ENCODE measurements at regions not wholly inside any gene's neighbourhood (a gene's known extent, or its start where the extent isn't known, plus 50 kb on each side); places are given as distances from the start of the nearest gene placed in this dataset.

DNA sequence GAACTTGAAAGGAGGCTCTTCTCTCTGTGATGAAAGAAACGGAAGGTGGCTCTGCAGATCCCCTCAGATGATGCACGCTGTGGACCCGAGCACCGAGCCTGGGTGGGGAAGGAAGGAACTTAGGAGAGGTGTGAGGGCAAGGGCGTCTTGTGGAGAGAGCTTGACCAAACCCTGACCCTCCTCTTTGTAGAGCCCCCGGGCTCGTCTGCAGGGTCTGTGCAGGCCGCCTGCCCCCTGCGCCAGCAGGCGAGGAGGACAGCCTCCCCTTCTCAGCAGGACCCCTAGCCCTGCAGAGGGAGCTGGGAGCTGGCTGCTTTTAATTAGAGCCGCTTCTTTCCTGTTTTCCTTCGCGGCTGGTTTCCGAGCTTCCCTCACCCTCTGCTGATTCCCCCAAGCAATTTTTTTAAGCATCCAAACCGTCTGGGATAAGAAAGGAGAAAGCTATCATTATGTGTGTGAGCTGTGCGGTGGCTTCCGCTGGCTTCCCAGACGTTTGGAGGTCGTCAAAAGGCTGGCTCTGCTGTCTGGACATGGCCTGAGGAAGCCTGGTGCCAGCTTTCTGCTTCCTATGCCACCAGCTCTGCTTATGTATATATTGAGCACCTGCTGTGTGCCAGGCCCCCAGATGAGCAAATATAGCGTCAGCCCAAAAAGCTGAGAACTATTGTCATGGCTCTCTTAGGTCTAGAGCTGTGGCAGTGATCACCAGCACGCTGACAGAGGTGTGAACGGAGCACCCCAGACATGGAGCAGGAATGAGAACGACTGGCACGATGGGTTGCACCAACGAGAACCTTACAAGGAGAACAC, 160.2 kb upstream of the IRF2BP2 start:
- no peaks in the 10 kb centered on the region for H4K20me1 ChIP-seq (ENCODE audit: control insufficient read depth, extremely low read depth, insufficient read depth, low read length)
- H3K4me3 ChIP-seq (ENCODE audit: control insufficient read depth in 2 of 3, extremely low read depth in 1 of 3, insufficient read depth in 2 of 3, low read depth in 1 of 3, low read length in 3 of 3) = no peak overlapping the region
- H3K36me3 ChIP-seq (ENCODE audit: control insufficient read depth in 2 of 2, extremely low read depth in 1 of 2, insufficient read depth in 2 of 2, low read length in 2 of 2) = no peaks in the 10 kb centered on the region
- H3K9me3 ChIP-seq (ENCODE audit: control insufficient read depth, low read depth, low read length) = no peaks in the 10 kb centered on the region
- FAIRE-seq (no peak), DNase-seq (ENCODE audit: low read depth, low spot score) (no peak)
- H2AFZ ChIP-seq (ENCODE audit: control insufficient read depth, low read length) = no peak overlapping the region
- H3K9ac ChIP-seq (ENCODE audit: control insufficient read depth, extremely low read depth, insufficient read depth, low read length) = no peak overlapping the region
- H3K4me2 ChIP-seq (ENCODE audit: control insufficient read depth, extremely low read depth, insufficient read depth, low read depth, low read length) = no peak overlapping the region
- peaks cover 16% of the 10 kb centered on the region for H3K4me1 ChIP-seq (ENCODE audit: control insufficient read depth, extremely low read depth, insufficient read depth, low read length)
- H3K9me1 ChIP-seq (ENCODE audit: control insufficient read depth, extremely low read depth, insufficient read depth, low read length) = no peaks in the 10 kb centered on the region
- dilution Hi-C loops (cut with MboI; ENCODE audit: extremely low pct_ligation_motif_present, low sequenced_read_pairs) = no loop called here
- H3K79me2 ChIP-seq (ENCODE audit: control insufficient read depth, insufficient read depth, low read length) = no peaks in the 10 kb centered on the region
- no peaks in the 10 kb centered on the region for H3K27me3 ChIP-seq (ENCODE audit: control insufficient read depth, extremely low read depth, insufficient read depth, low read length)
- TF ChIP-seq EZH2 (IDR thresholded peaks at IDR 0.05; ENCODE audit: low read length) = no peak
- no peak overlapping the region for H3K27ac ChIP-seq (ENCODE audit: control insufficient read depth, insufficient read depth, low read length)

DNA sequence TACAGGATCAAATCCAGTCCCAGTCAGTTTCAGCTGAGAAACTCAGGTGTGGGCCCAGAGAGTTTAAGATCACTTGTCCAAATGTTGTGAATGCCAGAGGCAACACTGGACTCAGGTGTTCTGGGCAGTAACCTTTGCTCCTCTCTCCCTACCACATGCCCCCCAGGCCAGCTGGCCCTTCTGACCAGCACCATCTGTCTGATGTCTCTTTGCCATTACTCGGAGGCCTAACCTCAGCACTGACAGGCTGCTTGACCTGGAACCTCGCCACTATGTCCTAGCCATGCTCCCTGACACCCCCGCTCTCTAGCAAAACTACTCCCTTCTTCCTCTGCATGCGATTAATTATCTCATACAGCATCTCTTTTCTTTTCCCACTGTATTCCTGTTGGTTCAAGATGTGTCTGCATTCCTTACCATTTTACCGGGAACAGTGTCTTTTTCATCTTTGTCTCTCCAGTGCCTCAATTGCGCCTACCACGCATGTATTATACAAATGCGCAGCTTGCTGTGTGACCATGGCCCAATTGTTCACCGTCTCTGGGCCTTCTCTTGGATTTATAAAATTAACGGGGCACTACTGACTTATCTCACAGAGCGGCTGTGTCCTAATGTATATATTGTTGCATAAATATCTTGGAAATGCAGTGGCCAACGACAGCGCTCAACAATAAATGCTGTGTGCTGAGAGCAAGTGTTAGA, 159.5 kb upstream of the IRF2BP2 start:
- DNase-seq (ENCODE audit: low read depth, low spot score) = no peak
- Histone ChIP-seq H3K9me3 (ENCODE audit: control insufficient read depth, low read depth, low read length) (no peaks in the 10 kb centered on the region), H3K9ac (ENCODE audit: control insufficient read depth, extremely low read depth, insufficient read depth, low read length) (no peak overlapping the region), H2AFZ (ENCODE audit: control insufficient read depth, low read length) (no peak overlapping the region), H3K9me1 (ENCODE audit: control insufficient read depth, extremely low read depth, insufficient read depth, low read length) (no peaks in the 10 kb centered on the region), H3K36me3 (ENCODE audit: control insufficient read depth in 2 of 2, extremely low read depth in 1 of 2, insufficient read depth in 2 of 2, low read length in 2 of 2) (no peaks in the 10 kb centered on the region), H3K4me2 (ENCODE audit: control insufficient read depth, extremely low read depth, insufficient read depth, low read depth, low read length) (no peak overlapping the region), H3K4me1 (ENCODE audit: control insufficient read depth, extremely low read depth, insufficient read depth, low read length) (peaks cover 16% of the 10 kb centered on the region), H3K4me3 (ENCODE audit: control insufficient read depth in 2 of 3, extremely low read depth in 1 of 3, insufficient read depth in 2 of 3, low read depth in 1 of 3, low read length in 3 of 3) (no peak overlapping the region), H3K79me2 (ENCODE audit: control insufficient read depth, insufficient read depth, low read length) (no peaks in the 10 kb centered on the region), H3K27ac (ENCODE audit: control insufficient read depth, insufficient read depth, low read length) (no peak overlapping the region), H3K27me3 (ENCODE audit: control insufficient read depth, extremely low read depth, insufficient read depth, low read length) (no peaks in the 10 kb centered on the region), H4K20me1 (ENCODE audit: control insufficient read depth, extremely low read depth, insufficient read depth, low read length) (no peaks in the 10 kb centered on the region)
- no peak for FAIRE-seq
- TF ChIP-seq, protein P1, sequence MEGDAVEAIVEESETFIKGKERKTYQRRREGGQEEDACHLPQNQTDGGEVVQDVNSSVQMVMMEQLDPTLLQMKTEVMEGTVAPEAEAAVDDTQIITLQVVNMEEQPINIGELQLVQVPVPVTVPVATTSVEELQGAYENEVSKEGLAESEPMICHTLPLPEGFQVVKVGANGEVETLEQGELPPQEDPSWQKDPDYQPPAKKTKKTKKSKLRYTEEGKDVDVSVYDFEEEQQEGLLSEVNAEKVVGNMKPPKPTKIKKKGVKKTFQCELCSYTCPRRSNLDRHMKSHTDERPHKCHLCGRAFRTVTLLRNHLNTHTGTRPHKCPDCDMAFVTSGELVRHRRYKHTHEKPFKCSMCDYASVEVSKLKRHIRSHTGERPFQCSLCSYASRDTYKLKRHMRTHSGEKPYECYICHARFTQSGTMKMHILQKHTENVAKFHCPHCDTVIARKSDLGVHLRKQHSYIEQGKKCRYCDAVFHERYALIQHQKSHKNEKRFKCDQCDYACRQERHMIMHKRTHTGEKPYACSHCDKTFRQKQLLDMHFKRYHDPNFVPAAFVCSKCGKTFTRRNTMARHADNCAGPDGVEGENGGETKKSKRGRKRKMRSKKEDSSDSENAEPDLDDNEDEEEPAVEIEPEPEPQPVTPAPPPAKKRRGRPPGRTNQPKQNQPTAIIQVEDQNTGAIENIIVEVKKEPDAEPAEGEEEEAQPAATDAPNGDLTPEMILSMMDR (optimal IDR thresholded peaks at IDR 0.05 in 1 of 3, IDR thresholded peaks at IDR 0.05 in 1 of 3, conservative IDR thresholded peaks at IDR 0.05 in 1 of 3; ENCODE audit: extremely low read depth in 1 of 3, insufficient read depth in 2 of 3, low read length in 3 of 3) = no peak
- TF ChIP-seq EZH2 (IDR thresholded peaks at IDR 0.05; ENCODE audit: low read length) = no peak
- dilution Hi-C loops (cut with MboI; ENCODE audit: extremely low pct_ligation_motif_present, low sequenced_read_pairs) = no loop called here
